Thoracic aorta (tissue), 2 donors: ENCODE measurements at regions not wholly inside any gene's neighbourhood (a gene's known extent, or its start where the extent isn't known, plus 50 kb on each side); places are given as distances from the start of the nearest gene placed in this dataset.

ENCODE experiments used
- ATAC-seq: fragments of 150-250 bp; one replicate; pipeline ENCODE4 v1.8.0; 2017; ENCODE audit warnings: low read depth; ENCODE audit not compliant: insufficient number of reproducible peaks, low FRiP score
- DNase-seq: peaks from one replicate; pipeline ENCODE4 v3.0.0-alpha.2; 2020; ENCODE audit warnings: low spot score
- H3K27ac ChIP-seq, 2 donors: fragments of 200-600 bp; sonication (generic); 1 replicate in 1 of 2; 2 replicates in 1 of 2; pipeline ENCODE4 v1.5.1; 2016; ENCODE audit warnings: mild to moderate bottlenecking in 2 of 2, moderate library complexity in 2 of 2
- H3K27me3 ChIP-seq: fragments of 200-600 bp; sonication (generic); replicated peaks from 2 replicates; pipeline ENCODE4 v1.6.0; 2016; ENCODE audit warnings: mild to moderate bottlenecking; ENCODE audit not compliant: insufficient read depth
- H3K36me3 ChIP-seq: fragments of 200-600 bp; sonication (generic); one replicate; pipeline ENCODE4 v1.5.1; 2016
- H3K4me1 ChIP-seq, 2 donors: fragments of 200-600 bp; sonication (generic); 1 replicate in 1 of 2; 2 replicates in 1 of 2; pipeline versions ENCODE4 v1.5.1 to v1.6.0; 2016; ENCODE audit warnings: low read depth in 2 of 2, mild to moderate bottlenecking in 1 of 2; ENCODE audit not compliant: control insufficient read depth in 1 of 2
- H3K4me3 ChIP-seq: fragments of 200-600 bp; sonication (generic); 2 replicates; pipeline ENCODE4 v1.5.1; 2016; ENCODE audit warnings: mild to moderate bottlenecking
- H3K9me3 ChIP-seq: fragments of 200-600 bp; sonication (generic); 2 replicates; pipeline ENCODE4 v1.5.1; 2016
- CTCF ChIP-seq: fragments of 200-600 bp; sonication (generic); IDR thresholded peaks from one replicate; pipeline ENCODE4 v1.5.1; 2019; ENCODE audit warnings: antibody characterized with exemption

GRCh38 chr2:228871012-228871411 lies 400.1 kb downstream of the PID1 start:
- no peaks in the 10 kb centered on the region for H3K27me3 ChIP-seq
- no peaks in the 10 kb centered on the region for H3K9me3 ChIP-seq
- no peaks in the 10 kb centered on the region for H3K36me3 ChIP-seq
- H3K4me3 ChIP-seq, result no peak overlapping the region
- no peaks in the 10 kb centered on the region for H3K4me1 ChIP-seq
- no peak for DNase-seq
- ATAC-seq, result no peak
- TF ChIP-seq CTCF, result no peak
- no peak overlapping the region for H3K27ac ChIP-seq

- no peaks in the 10 kb centered on the region for H3K4me1 ChIP-seq
- no peaks in the 10 kb centered on the region for H3K27me3 ChIP-seq
- H3K27ac ChIP-seq, result no peak overlapping the region
- TF ChIP-seq CTCF, result no peak
- H3K9me3 ChIP-seq, result no peaks in the 10 kb centered on the region
- no peak overlapping the region for H3K4me3 ChIP-seq
- H3K36me3 ChIP-seq, result no peaks in the 10 kb centered on the region
- ATAC-seq, result no peak
- DNase-seq, result no peak
Measured at GRCh38 chr2:228869636-228870264, 401.3 kb downstream of the PID1 start.

- no peak for TF ChIP-seq CTCF
- ATAC-seq (no peak), DNase-seq (no peak)
- no peaks in the 10 kb centered on the region for H3K9me3 ChIP-seq
- no peaks in the 10 kb centered on the region for H3K27me3 ChIP-seq
- no peaks in the 10 kb centered on the region for H3K4me1 ChIP-seq
- H3K36me3 ChIP-seq, result no peaks in the 10 kb centered on the region
- H3K27ac ChIP-seq, result no peak overlapping the region
- H3K4me3 ChIP-seq, result no peak overlapping the region
Measured at GRCh38 chr2:228867406-228867805, 403.7 kb downstream of the PID1 start.

GRCh38 chr2:228866781-228867180 lies 404.3 kb downstream of the PID1 start:
- Histone ChIP-seq H3K4me3 (no peak overlapping the region), H3K4me1 (no peaks in the 10 kb centered on the region), H3K27me3 (no peaks in the 10 kb centered on the region), H3K9me3 (no peaks in the 10 kb centered on the region), H3K36me3 (no peaks in the 10 kb centered on the region), H3K27ac (no peak overlapping the region)
- ATAC-seq, result no peak
- DNase-seq, result no peak
- TF ChIP-seq CTCF, result no peak

GRCh38 chr2:228866044-228866443 lies 405.0 kb downstream of the PID1 start:
- no peak overlapping the region for H3K4me3 ChIP-seq
- no peak overlapping the region for H3K27ac ChIP-seq
- no peaks in the 10 kb centered on the region for H3K4me1 ChIP-seq
- no peak for TF ChIP-seq CTCF
- no peaks in the 10 kb centered on the region for H3K36me3 ChIP-seq
- no peaks in the 10 kb centered on the region for H3K27me3 ChIP-seq
- no peak for ATAC-seq
- H3K9me3 ChIP-seq, result no peaks in the 10 kb centered on the region
- DNase-seq, result no peak
